ENCODE measurements at regions not wholly inside any gene's neighbourhood (a gene's known extent, or its start where the extent isn't known, plus 50 kb on each side); places are given as distances from the start of the nearest gene placed in this dataset.
"Not testable (repeated sequence)": the region's sequence is repeated elsewhere in the genome, so short reads cannot be mapped to it uniquely, and the experiment has no call there.

DNA sequence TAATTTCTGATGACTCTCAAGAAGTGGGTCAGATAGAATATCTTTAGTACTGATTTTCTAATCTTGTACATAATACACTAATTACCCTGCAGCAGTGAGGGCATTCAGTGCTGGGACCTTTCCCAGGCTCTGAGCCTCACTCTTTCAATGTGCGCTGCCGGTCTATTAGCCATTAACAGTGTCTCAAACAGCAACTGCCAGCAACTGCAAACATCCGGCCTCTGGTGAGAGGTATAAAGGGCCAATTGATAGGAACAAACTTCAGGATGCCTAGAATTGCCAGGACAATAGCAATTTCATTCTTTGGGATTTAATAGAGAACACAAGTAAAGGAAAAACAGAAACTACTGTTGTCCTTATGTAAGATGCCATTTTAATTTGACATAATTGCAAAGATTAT is 604.4 kb upstream of the SPRY2 start:
- peak; percentile 5 to 42 for DNase-seq
- Histone ChIP-seq H3K9me3 (ENCODE audit: control insufficient read depth, low read depth, low read length) (no peaks in the 10 kb centered on the region), H3K27ac (ENCODE audit: low read length) (no peak overlapping the region), H3K36me3 (ENCODE audit: control insufficient read depth, insufficient read depth, low read length) (no peaks in the 10 kb centered on the region), H3K27me3 (ENCODE audit: control insufficient read depth, insufficient read depth, low read length) (no peaks in the 10 kb centered on the region), H3K4me3 (ENCODE audit: low read length) (no peak overlapping the region), H3K4me1 (ENCODE audit: control insufficient read depth, insufficient read depth, low read length) (no peaks in the 10 kb centered on the region)
- WGBS (ENCODE audit: insufficient coverage, low lambda C conversion rate), result no CpG with 5 or more reads among the region's 3 CpGs

DNA sequence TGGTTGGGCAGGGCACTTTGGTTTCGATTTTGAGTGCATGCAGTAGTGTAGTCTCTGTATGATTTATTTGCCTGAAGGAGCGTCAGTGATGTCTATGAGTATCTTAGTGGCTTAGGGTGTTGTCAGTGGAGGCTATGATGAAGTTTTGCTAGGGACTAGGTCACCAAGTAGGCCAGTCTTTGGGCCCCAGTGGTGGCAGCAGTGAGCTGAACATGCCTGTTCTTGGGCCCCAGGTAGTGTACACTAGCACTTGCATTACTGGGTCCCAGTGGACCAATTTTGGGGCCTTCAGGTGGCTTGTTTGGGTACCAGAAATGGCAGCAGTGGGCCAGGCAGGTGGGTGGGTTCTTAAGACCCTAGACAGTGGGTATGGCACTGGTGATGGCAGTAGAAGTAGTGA is 598.7 kb upstream of the SPRY2 start:
- Histone ChIP-seq H3K36me3 (ENCODE audit: control insufficient read depth, insufficient read depth, low read length) (no peaks in the 10 kb centered on the region), H3K27me3 (ENCODE audit: control insufficient read depth, insufficient read depth, low read length) (no peaks in the 10 kb centered on the region), H3K4me3 (ENCODE audit: low read length) (no peak overlapping the region), H3K4me1 (ENCODE audit: control insufficient read depth, insufficient read depth, low read length) (no peaks in the 10 kb centered on the region), H3K9me3 (ENCODE audit: control insufficient read depth, low read depth, low read length) (no peaks in the 10 kb centered on the region), H3K27ac (ENCODE audit: low read length) (no peak overlapping the region)
- no CpG with 5 or more reads among the region's 2 CpGs for WGBS (ENCODE audit: insufficient coverage, low lambda C conversion rate)
- DNase-seq, result no peak

DNA sequence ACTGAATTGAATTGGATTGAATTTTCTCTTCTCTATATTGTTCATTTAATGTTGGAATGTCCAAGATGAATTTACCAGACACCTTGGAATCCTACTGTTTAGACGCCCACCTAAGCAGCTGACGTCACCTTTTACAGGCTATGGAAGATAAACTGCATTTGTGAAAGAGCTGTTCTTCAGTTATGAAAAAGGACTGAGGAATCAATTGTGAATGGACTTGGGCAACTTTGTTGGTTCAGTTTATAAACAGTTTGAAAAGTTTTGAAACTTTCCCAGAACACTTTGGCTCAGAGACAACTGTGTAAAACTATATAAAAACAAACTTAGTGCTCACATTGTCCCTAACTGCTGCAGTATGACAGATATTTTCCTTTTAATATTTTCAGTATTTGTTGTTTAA is 590.8 kb upstream of the SPRY2 start:
- DNase-seq, result no peak
- no peak overlapping the region for H3K4me3 ChIP-seq (ENCODE audit: low read length)
- H3K27ac ChIP-seq (ENCODE audit: low read length), result no peak overlapping the region
- no peaks in the 10 kb centered on the region for H3K36me3 ChIP-seq (ENCODE audit: control insufficient read depth, insufficient read depth, low read length)
- H3K4me1 ChIP-seq (ENCODE audit: control insufficient read depth, insufficient read depth, low read length), result no peaks in the 10 kb centered on the region
- H3K9me3 ChIP-seq (ENCODE audit: control insufficient read depth, low read depth, low read length), result no peaks in the 10 kb centered on the region
- H3K27me3 ChIP-seq (ENCODE audit: control insufficient read depth, insufficient read depth, low read length), result no peaks in the 10 kb centered on the region
- WGBS (ENCODE audit: insufficient coverage, low lambda C conversion rate), result no CpG with 5 or more reads among the region's 2 CpGs

DNA sequence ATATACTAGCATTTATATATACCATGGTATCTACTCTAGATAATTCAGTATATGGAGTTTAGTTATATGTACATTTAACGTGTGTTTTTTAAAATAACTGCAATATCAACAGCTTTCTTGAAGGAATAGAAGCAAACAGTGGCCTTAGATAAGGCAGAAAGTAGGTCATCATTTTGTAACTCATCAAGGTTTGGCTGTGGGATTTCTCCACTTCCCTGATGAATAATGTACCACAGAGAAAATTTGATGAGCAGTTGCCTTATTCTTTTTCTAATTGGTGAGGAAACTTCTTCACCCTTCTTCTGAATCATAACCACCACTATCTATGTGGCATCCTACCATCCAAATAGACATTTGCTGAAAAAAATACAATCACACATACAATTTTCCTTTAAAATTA is 590.2 kb upstream of the SPRY2 start:
- Histone ChIP-seq H3K27ac (ENCODE audit: low read length) (no peak overlapping the region), H3K4me3 (ENCODE audit: low read length) (no peak overlapping the region), H3K27me3 (ENCODE audit: control insufficient read depth, insufficient read depth, low read length) (no peaks in the 10 kb centered on the region), H3K9me3 (ENCODE audit: control insufficient read depth, low read depth, low read length) (no peaks in the 10 kb centered on the region), H3K4me1 (ENCODE audit: control insufficient read depth, insufficient read depth, low read length) (no peaks in the 10 kb centered on the region), H3K36me3 (ENCODE audit: control insufficient read depth, insufficient read depth, low read length) (no peaks in the 10 kb centered on the region)
- no peak for DNase-seq
- WGBS (ENCODE audit: insufficient coverage, low lambda C conversion rate), result 100% methylated on average over 1 of the region's 1 CpG

DNA sequence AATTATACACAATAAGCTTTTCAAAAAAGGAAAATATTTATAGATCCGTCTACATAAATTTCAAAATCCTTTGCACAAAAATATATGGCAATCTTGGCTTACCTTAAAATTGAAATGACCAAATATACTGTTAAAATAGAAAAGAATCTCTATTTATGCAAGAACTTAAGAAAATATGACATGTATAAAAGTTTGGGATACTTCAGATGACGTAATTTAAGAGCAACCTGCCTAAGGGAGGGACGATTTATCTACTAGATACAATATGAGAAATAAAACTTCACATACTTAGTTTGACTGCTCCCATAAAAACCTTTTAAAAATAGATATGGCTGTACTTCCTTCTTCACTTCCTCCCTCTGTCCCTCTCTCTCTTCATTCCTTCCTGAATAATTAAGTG is 587.3 kb upstream of the SPRY2 start:
- no peaks in the 10 kb centered on the region for H3K9me3 ChIP-seq (ENCODE audit: control insufficient read depth, low read depth, low read length)
- H3K36me3 ChIP-seq (ENCODE audit: control insufficient read depth, insufficient read depth, low read length), result no peaks in the 10 kb centered on the region
- H3K4me1 ChIP-seq (ENCODE audit: control insufficient read depth, insufficient read depth, low read length), result no peaks in the 10 kb centered on the region
- no peak for DNase-seq
- WGBS (ENCODE audit: insufficient coverage, low lambda C conversion rate), result 100% methylated on average over 2 of the region's 3 CpGs
- no peaks in the 10 kb centered on the region for H3K27me3 ChIP-seq (ENCODE audit: control insufficient read depth, insufficient read depth, low read length)
- no peak overlapping the region for H3K27ac ChIP-seq (ENCODE audit: low read length)
- H3K4me3 ChIP-seq (ENCODE audit: low read length), result no peak overlapping the region

DNA sequence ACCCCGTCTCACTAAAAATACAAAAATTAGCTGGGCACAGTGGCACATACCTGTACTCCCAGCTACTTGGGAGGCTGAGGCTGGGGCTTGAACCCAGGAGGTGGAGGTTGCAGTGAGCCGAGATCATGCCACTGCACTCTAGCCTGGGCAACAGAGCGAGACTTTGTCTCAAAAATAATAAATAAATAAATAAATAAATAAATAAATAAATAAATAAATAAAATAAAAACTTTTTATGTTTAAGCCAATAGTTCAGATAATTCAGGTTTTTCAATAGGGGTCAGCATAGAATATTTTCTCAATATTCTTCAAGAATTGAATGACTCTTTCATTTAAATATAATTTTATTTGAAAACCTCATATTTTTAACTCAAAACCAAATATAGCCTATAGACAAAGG is 585.1 kb upstream of the SPRY2 start:
- not testable (repeated sequence) for H3K4me3 ChIP-seq (ENCODE audit: low read length); DNase-seq; H3K36me3 ChIP-seq (ENCODE audit: control insufficient read depth, insufficient read depth, low read length); H3K9me3 ChIP-seq (ENCODE audit: control insufficient read depth, low read depth, low read length); H3K4me1 ChIP-seq (ENCODE audit: control insufficient read depth, insufficient read depth, low read length); H3K27ac ChIP-seq (ENCODE audit: low read length); H3K27me3 ChIP-seq (ENCODE audit: control insufficient read depth, insufficient read depth, low read length)
- 83% methylated on average over 1 of the region's 3 CpGs for WGBS (ENCODE audit: insufficient coverage, low lambda C conversion rate)

DNA sequence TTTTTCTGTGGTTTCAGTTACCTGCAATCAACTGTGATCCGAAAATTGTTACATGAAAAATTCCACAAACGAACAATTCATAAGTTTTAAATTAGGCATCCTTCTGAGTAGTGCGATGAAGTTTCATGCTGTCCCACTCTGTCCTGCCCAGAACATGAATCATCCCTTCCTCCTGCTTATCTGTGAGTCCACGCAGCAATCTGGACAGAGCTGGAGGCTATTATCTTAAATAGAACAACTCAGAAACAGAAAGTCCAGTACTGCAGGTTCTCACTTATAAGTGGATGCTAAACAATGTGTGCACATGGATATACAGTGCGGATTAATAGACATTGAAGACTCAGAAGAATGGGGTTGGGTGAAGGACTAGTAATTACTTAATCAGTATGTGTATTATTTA is 583.7 kb upstream of the SPRY2 start:
- H3K27me3 ChIP-seq (ENCODE audit: control insufficient read depth, insufficient read depth, low read length), result no peaks in the 10 kb centered on the region
- H3K9me3 ChIP-seq (ENCODE audit: control insufficient read depth, low read depth, low read length), result no peaks in the 10 kb centered on the region
- H3K4me3 ChIP-seq (ENCODE audit: low read length), result no peak overlapping the region
- WGBS (ENCODE audit: insufficient coverage, low lambda C conversion rate), result no CpG with 5 or more reads among the region's 5 CpGs
- no peaks in the 10 kb centered on the region for H3K36me3 ChIP-seq (ENCODE audit: control insufficient read depth, insufficient read depth, low read length)
- H3K27ac ChIP-seq (ENCODE audit: low read length), result no peak overlapping the region
- no peak for DNase-seq
- no peaks in the 10 kb centered on the region for H3K4me1 ChIP-seq (ENCODE audit: control insufficient read depth, insufficient read depth, low read length)

DNA sequence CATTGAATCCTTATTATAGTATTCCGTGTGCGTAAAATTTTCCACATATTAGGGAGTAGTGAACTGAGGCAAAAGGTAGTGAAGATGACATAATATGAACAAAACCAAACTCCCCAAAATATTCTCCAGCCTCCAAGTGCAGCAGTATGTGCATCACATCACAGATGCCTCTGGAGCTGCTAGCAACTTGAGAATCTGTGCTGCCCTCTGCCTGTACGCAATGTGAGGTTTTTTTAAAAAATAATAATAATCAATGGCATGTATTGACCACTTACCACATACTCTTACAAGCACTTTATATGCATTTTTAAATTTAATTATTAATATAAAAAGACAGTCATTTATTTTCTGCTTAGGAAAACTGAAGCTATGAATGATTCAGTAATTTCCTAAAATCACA is 583.0 kb upstream of the SPRY2 start:
- no peak overlapping the region for H3K4me3 ChIP-seq (ENCODE audit: low read length)
- H3K27ac ChIP-seq (ENCODE audit: low read length), result no peak overlapping the region
- H3K4me1 ChIP-seq (ENCODE audit: control insufficient read depth, insufficient read depth, low read length), result no peaks in the 10 kb centered on the region
- H3K9me3 ChIP-seq (ENCODE audit: control insufficient read depth, low read depth, low read length), result peaks cover under 1% of the 10 kb centered on the region
- no CpG with 5 or more reads among the region's 3 CpGs for WGBS (ENCODE audit: insufficient coverage, low lambda C conversion rate)
- no peaks in the 10 kb centered on the region for H3K36me3 ChIP-seq (ENCODE audit: control insufficient read depth, insufficient read depth, low read length)
- no peaks in the 10 kb centered on the region for H3K27me3 ChIP-seq (ENCODE audit: control insufficient read depth, insufficient read depth, low read length)
- DNase-seq, result no peak

DNA sequence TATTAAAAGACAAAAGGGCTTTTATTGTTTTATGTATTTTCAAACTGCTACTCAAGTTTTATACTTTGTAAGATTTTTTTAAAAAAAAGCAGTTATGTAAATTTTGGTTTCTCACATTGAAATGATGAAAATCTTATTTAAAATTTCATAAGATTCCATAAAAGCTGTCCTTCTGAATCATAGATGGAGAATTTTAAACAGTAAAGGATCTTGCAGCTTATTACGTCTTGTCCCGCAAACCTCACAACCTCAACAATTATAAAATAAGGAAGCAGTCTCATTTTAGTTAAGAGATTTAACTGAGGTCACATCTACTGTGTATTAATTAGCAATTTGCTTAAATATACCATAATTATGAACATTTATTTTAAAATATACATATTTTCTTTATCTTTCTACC is 581.0 kb upstream of the SPRY2 start:
- Histone ChIP-seq H3K9me3 (ENCODE audit: control insufficient read depth, low read depth, low read length) (peaks cover 3% of the 10 kb centered on the region), H3K27ac (ENCODE audit: low read length) (no peak overlapping the region), H3K36me3 (ENCODE audit: control insufficient read depth, insufficient read depth, low read length) (no peaks in the 10 kb centered on the region), H3K4me1 (ENCODE audit: control insufficient read depth, insufficient read depth, low read length) (no peaks in the 10 kb centered on the region), H3K4me3 (ENCODE audit: low read length) (no peak overlapping the region), H3K27me3 (ENCODE audit: control insufficient read depth, insufficient read depth, low read length) (no peaks in the 10 kb centered on the region)
- no peak for DNase-seq
- 100% methylated on average over 2 of the region's 2 CpGs for WGBS (ENCODE audit: insufficient coverage, low lambda C conversion rate)

DNA sequence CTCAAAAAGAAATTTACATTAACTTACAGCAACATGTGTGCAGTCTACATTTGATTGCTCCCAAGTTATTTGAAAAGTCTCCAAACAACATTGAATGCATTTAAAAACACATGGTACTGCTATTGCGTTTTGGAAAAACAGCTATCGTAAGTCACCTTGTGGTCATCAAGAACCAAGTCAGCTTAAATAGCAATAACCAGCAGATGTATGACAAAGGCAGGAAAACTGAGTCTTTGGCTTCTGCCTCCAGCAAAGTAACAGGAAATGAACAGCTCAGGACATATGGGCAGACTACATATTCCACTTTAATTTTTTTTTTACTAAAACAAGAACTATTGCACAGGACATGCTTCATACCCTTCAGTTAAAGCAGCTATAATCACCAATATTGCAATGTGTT is 580.6 kb upstream of the SPRY2 start:
- Histone ChIP-seq H3K9me3 (ENCODE audit: control insufficient read depth, low read depth, low read length) (peaks cover 3% of the 10 kb centered on the region), H3K36me3 (ENCODE audit: control insufficient read depth, insufficient read depth, low read length) (no peaks in the 10 kb centered on the region), H3K4me1 (ENCODE audit: control insufficient read depth, insufficient read depth, low read length) (no peaks in the 10 kb centered on the region), H3K27ac (ENCODE audit: low read length) (no peak overlapping the region), H3K27me3 (ENCODE audit: control insufficient read depth, insufficient read depth, low read length) (no peaks in the 10 kb centered on the region), H3K4me3 (ENCODE audit: low read length) (no peak overlapping the region)
- no peak for DNase-seq
- WGBS (ENCODE audit: insufficient coverage, low lambda C conversion rate), result no CpG with 5 or more reads among the region's 2 CpGs

DNA sequence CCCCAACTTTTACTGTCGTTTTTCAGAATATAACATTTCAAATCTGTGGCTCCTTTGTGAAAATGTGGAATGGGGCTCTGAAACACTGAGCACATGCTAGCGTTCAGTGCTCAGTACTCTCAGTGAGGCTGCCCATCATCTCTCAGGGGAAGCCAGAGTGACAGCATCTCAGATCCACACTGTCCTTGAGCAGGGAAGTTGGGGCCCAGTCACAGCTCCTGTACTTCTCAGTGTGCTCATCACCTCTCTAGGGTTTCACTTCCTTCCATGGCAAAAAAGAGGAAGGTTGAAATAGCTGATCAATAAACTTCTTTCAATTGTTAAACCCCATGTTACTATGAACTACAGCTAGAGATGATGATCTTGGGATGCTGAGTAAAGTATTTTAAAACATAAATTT is 565.9 kb upstream of the SPRY2 start:
- no peaks in the 10 kb centered on the region for H3K36me3 ChIP-seq (ENCODE audit: control insufficient read depth, insufficient read depth, low read length)
- H3K4me3 ChIP-seq (ENCODE audit: low read length), result no peak overlapping the region
- H3K4me1 ChIP-seq (ENCODE audit: control insufficient read depth, insufficient read depth, low read length), result no peaks in the 10 kb centered on the region
- no peak overlapping the region for H3K27ac ChIP-seq (ENCODE audit: low read length)
- no peaks in the 10 kb centered on the region for H3K27me3 ChIP-seq (ENCODE audit: control insufficient read depth, insufficient read depth, low read length)
- no peaks in the 10 kb centered on the region for H3K9me3 ChIP-seq (ENCODE audit: control insufficient read depth, low read depth, low read length)
- no peak for DNase-seq
- WGBS (ENCODE audit: insufficient coverage, low lambda C conversion rate), result 83% methylated on average over 1 of the region's 2 CpGs
